MM.1S (cell line): ENCODE measurements at regions not wholly inside any gene's neighbourhood (a gene's known extent, or its start where the extent isn't known, plus 50 kb on each side); places are given as distances from the start of the nearest gene placed in this dataset.

Experiments used
- CTCF ChIP-seq: fragments of 300-600 bp; sonication (generic); IDR thresholded peaks from 2 replicates; pipeline ENCODE4 v1.5.1; 2016; ENCODE audit warnings: antibody characterized with exemption, low read length, mixed read lengths
- EZH2 ChIP-seq: fragments of 300-600 bp; sonication (generic); optimal IDR thresholded peaks from 2 replicates; pipeline ENCODE3; 2017; ENCODE audit warnings: low read depth, mild to moderate bottlenecking, antibody characterized with exemption, low read length, mixed read lengths

GRCh38 chr4:146059151-146059550 is 116.4 kb upstream of the LSM6 start:
- TF ChIP-seq CTCF (no peak), EZH2 (no peak)
